ENCODE measurements at regions not wholly inside any gene's neighbourhood (a gene's known extent, or its start where the extent isn't known, plus 50 kb on each side); places are given as distances from the start of the nearest gene placed in this dataset.

DNA sequence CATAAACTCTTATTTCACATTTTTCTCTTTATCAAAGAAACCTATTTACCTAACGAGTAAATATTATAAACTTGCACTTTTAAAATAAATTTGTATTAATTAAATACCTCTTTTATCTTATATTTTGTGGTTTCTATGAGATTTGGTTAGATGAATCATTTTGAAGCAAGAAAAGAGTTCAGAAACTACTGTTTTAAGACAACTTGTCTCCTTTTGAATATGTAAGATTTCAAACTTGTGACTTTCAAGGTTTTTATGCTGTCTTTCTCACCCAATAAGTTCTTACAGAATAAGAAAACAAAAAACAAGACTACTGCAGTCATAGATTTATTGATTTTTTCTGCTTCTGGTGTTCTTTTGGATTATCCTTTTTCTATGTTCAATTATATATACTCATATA is 339.0 kb downstream of the SNAPC1 start:
- in situ Hi-C loops (cut with MboI; ENCODE audit: low sequenced_read_pairs, unreplicated experiment) = no loop called here
- DNase-seq (ENCODE audit: low spot score) = no peak
- TF ChIP-seq, protein P1, sequence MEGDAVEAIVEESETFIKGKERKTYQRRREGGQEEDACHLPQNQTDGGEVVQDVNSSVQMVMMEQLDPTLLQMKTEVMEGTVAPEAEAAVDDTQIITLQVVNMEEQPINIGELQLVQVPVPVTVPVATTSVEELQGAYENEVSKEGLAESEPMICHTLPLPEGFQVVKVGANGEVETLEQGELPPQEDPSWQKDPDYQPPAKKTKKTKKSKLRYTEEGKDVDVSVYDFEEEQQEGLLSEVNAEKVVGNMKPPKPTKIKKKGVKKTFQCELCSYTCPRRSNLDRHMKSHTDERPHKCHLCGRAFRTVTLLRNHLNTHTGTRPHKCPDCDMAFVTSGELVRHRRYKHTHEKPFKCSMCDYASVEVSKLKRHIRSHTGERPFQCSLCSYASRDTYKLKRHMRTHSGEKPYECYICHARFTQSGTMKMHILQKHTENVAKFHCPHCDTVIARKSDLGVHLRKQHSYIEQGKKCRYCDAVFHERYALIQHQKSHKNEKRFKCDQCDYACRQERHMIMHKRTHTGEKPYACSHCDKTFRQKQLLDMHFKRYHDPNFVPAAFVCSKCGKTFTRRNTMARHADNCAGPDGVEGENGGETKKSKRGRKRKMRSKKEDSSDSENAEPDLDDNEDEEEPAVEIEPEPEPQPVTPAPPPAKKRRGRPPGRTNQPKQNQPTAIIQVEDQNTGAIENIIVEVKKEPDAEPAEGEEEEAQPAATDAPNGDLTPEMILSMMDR (IDR thresholded peaks at IDR 0.05; ENCODE audit: borderline replicate concordance, control extremely low read depth, extremely low read depth, insufficient read depth, missing control alignments) = no peak

DNA sequence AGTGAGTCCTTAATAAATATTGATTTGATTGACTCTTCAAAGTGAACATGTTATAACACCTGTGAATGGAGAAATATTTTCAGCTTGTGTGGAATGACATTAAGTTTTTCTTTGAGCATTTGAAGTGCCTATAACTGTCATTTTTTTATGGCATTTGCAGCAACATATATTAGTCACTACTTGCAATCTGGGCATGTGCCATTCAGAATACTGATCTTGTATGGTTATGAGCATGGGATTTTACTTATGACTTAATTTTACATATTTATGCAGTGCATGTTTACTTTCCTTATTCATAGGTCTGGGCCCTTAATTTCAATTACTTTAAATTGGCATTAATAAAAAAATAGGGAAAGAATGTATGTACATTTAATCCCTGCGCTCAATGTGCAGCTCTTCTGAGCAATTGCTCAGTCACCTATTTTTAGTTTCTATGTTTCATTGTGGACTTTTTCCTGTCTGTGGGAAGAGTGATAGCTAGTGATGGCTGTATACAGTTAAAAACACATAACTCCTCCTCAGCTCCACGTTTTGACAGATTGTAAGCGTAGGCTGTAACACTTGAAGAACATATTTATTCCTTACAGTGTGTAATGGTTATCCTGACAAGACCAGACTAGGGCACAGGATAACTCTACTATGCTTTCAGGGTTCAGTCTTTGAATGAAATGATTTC is 339.6 kb downstream of the SNAPC1 start:
- in situ Hi-C loops (cut with MboI; ENCODE audit: low sequenced_read_pairs, unreplicated experiment) = no loop called here
- no peak for DNase-seq (ENCODE audit: low spot score)
- TF ChIP-seq, protein P1 (IDR thresholded peaks at IDR 0.05; ENCODE audit: borderline replicate concordance, control extremely low read depth, extremely low read depth, insufficient read depth, missing control alignments) = no peak

DNA sequence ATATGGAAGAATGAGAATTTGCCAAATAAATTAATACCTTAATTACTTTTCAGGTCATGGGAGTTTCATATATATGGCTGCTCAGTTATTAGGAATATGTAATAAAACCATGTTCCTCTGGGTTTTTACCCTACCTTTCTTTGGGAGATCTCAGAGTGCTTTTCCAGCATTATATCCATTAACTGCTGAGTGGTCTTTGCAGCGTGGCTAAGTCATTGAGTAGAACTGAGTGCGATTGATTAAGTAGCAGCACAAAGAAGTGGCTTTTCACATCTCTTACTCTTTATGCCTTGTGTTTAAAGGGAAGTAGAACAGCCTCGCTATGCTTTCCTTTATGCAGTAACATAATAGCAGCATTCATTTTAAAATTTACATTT is 340.1 kb downstream of the SNAPC1 start:
- DNase-seq (ENCODE audit: low spot score) = no peak
- TF ChIP-seq, protein P1 (IDR thresholded peaks at IDR 0.05; ENCODE audit: borderline replicate concordance, control extremely low read depth, extremely low read depth, insufficient read depth, missing control alignments) = no peak
- in situ Hi-C loops (cut with MboI; ENCODE audit: low sequenced_read_pairs, unreplicated experiment) = no loop called here

GRCh38 chr14:62103464-62103863 is 341.2 kb downstream of the SNAPC1 start:
- in situ Hi-C loops (cut with MboI; ENCODE audit: low sequenced_read_pairs, unreplicated experiment) = no loop called here
- TF ChIP-seq, protein P1 (IDR thresholded peaks at IDR 0.05; ENCODE audit: borderline replicate concordance, control extremely low read depth, extremely low read depth, insufficient read depth, missing control alignments) = no peak
- no peak for DNase-seq (ENCODE audit: low spot score)

DNA sequence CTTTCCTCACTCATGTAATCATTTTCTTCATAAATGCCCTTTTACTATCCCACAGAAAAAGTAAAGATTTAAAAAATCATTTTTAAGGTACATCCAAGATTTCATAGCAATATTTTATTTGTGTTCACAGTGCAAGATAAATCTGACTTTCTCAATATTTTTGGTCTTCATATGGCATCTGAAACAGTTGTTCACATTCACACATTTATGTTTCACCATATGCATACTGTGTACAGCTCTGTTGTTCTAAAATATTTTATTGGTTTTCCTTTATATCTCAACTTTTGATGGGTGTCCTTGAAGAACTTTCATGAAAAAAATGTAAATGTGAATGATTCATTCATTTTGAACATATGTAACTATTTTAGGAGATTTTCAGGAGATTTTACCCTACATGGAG is 348.7 kb downstream of the SNAPC1 start:
- TF ChIP-seq, protein P1 (IDR thresholded peaks at IDR 0.05; ENCODE audit: borderline replicate concordance, control extremely low read depth, extremely low read depth, insufficient read depth, missing control alignments) = no peak
- no peak for DNase-seq (ENCODE audit: low spot score)
- in situ Hi-C loops (cut with MboI; ENCODE audit: low sequenced_read_pairs, unreplicated experiment) = no loop called here

- peak; percentile 83 for DNase-seq (ENCODE audit: low spot score)
- in situ Hi-C loops (cut with MboI; ENCODE audit: low sequenced_read_pairs, unreplicated experiment) = no loop called here
- TF ChIP-seq, protein P1 (IDR thresholded peaks at IDR 0.05; ENCODE audit: borderline replicate concordance, control extremely low read depth, extremely low read depth, insufficient read depth, missing control alignments) = peak; percentile 37
Measured at GRCh38 chr14:62117010-62117750, 355.0 kb downstream of the SNAPC1 start.

Data from GM13976 (cell line).